ENCODE measurements at regions not wholly inside any gene's neighbourhood (a gene's known extent, or its start where the extent isn't known, plus 50 kb on each side); places are given as distances from the start of the nearest gene placed in this dataset.

GRCh38 chr12:118680356-118680963 lies 300.9 kb upstream of the SRRM4 start:
- Histone ChIP-seq H3K4me3 (no peak overlapping the region), H3K9me3 (peaks cover 0 to under 1% (median 0%) of the 10 kb centered on the region in 4 donors), H3K36me3 (no peaks in the 10 kb centered on the region), H3K27me3 (peaks cover 0 to 4% (median 0%) of the 10 kb centered on the region in 4 donors), H3K4me1 (no peaks in the 10 kb centered on the region), H3K27ac (replicated peaks in 1 of 4) (no peak overlapping the region)
- TF ChIP-seq POLR2A (IDR thresholded peaks at IDR 0.05; ENCODE audit: low read depth) (no peak), EP300 (IDR thresholded peaks at IDR 0.05) (no peak), POLR2AphosphoS5 (IDR thresholded peaks at IDR 0.05) (no peak), CTCF (IDR thresholded peaks at IDR 0.05) (no peak)
- intact Hi-C loops (cut with DNase I), result no loop called here
- whole genome bisulfite sequencing, result 34% methylated on average over 7 of the region's 7 CpGs
- no peak for DNase-seq (ENCODE audit: extremely low spot score)

DNA sequence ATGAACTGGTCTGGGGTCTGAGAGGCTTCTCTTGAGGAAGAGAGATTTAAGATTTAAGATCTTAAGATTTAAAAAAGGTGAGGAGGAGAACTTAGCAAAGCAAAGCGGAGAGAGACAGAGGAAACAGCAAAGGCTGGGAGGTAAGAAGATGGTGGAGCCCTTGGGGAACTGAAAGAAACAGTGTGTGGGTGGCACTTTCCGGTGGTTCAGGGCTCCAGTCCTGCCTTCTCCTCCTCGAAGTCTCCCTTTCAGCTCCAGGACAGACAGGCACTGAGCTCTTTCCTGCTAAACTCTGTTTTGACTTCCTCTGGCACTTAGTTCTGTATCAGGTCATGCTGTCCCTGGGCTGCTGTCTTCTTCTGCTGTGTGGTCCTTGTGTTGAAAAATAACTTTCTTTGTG lies 298.7 kb upstream of the SRRM4 start:
- Histone ChIP-seq H3K36me3 (no peaks in the 10 kb centered on the region), H3K9me3 (no peaks in the 10 kb centered on the region), H3K27ac (replicated peaks in 1 of 4) (no peak overlapping the region), H3K4me1 (no peaks in the 10 kb centered on the region), H3K4me3 (no peak overlapping the region), H3K27me3 (peaks cover 0 to 4% (median 0%) of the 10 kb centered on the region in 4 donors)
- WGBS, result 48% methylated on average over 3 of the region's 3 CpGs
- intact Hi-C loops (cut with DNase I), result no loop called here
- no peak for DNase-seq (ENCODE audit: extremely low spot score)
- no peak for TF ChIP-seq CTCF (IDR thresholded peaks at IDR 0.05)
- TF ChIP-seq EP300 (IDR thresholded peaks at IDR 0.05), result no peak
- TF ChIP-seq POLR2A (IDR thresholded peaks at IDR 0.05; ENCODE audit: low read depth), result no peak
- TF ChIP-seq POLR2AphosphoS5 (IDR thresholded peaks at IDR 0.05), result no peak

DNA sequence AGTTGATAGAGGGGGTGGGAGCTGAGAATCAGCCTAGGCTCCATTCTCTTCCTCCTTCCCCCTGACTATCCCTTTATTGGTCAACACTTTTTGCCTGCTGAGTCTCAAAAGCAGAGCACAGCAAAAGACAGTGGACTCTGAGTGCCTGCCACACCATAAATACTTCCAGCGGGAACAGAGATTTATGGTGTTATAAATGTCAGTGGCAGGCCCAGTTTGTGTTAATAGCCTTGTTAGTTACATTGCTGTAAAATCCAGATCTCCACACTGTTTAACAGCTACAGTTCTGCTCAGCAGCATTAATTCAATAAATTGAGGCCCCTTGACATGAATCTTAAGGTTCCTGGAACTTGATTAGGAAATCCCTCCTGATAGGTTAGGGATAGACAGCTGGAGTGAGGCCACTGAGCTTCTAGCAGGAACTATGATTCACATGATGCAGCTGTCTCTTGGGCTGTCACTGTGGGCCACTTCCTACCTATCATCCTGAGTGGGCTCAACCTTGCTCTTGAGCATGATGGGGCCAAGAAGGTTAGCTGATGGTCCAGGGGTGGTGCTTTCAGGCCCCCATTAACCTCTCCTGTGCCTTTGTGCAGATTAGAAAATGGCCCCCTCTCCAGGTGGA lies 295.2 kb upstream of the SRRM4 start:
- H3K4me3 ChIP-seq, result no peak overlapping the region
- WGBS, result 20% methylated on average over 1 of the region's 1 CpG
- intact Hi-C loops (cut with DNase I), result no loop called here
- H3K9me3 ChIP-seq, result no peaks in the 10 kb centered on the region
- no peaks in the 10 kb centered on the region for H3K4me1 ChIP-seq
- H3K36me3 ChIP-seq, result no peaks in the 10 kb centered on the region
- DNase-seq (ENCODE audit: extremely low spot score), result no peak
- no peaks in the 10 kb centered on the region for H3K27me3 ChIP-seq
- TF ChIP-seq POLR2A (IDR thresholded peaks at IDR 0.05; ENCODE audit: low read depth) (no peak), CTCF (IDR thresholded peaks at IDR 0.05) (no peak), EP300 (IDR thresholded peaks at IDR 0.05) (no peak), POLR2AphosphoS5 (IDR thresholded peaks at IDR 0.05) (no peak)
- H3K27ac ChIP-seq (replicated peaks in 1 of 4), result no peak overlapping the region

DNA sequence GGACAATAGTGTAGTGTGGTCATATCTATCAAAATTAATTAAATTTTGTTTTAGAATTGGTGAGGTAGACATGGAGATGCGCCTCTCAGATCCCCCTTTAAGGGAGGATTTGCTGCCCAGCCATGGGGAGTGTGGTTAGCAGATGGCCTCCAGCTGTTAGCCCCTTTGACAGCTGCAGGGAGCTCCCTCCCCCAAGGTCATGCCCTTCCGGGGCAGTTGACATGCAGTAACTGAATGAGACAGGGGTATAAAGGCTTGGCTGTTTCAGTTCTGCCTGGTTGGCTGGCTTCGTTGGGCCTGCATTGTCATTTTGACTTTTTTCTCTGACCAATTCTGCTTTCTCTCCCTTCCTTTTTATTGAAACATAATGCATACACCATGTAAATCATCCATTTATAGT lies 291.5 kb upstream of the SRRM4 start:
- TF ChIP-seq POLR2A (IDR thresholded peaks at IDR 0.05; ENCODE audit: low read depth), result no peak
- TF ChIP-seq POLR2AphosphoS5 (IDR thresholded peaks at IDR 0.05), result no peak
- TF ChIP-seq CTCF (IDR thresholded peaks at IDR 0.05), result no peak
- TF ChIP-seq EP300 (IDR thresholded peaks at IDR 0.05), result no peak
- Histone ChIP-seq H3K36me3 (no peaks in the 10 kb centered on the region), H3K9me3 (no peaks in the 10 kb centered on the region), H3K4me1 (no peaks in the 10 kb centered on the region), H3K27me3 (no peaks in the 10 kb centered on the region), H3K27ac (replicated peaks in 1 of 4) (no peak overlapping the region), H3K4me3 (no peak overlapping the region)
- no peak for DNase-seq (ENCODE audit: extremely low spot score)
- 19% methylated on average over 3 of the region's 3 CpGs for WGBS
- intact Hi-C loops (cut with DNase I), result no loop called here
